H1 (cell line): ENCODE measurements at regions not wholly inside any gene's neighbourhood (a gene's known extent, or its start where the extent isn't known, plus 50 kb on each side); places are given as distances from the start of the nearest gene placed in this dataset.

Source experiments
- POLR2A ChIP-seq, 2 experiments: IDR thresholded peaks; 1 replicate in 1 of 2; 2 replicates in 1 of 2; pipeline ENCODE4 v1.6.1; 2011; ENCODE audit warnings: low read depth in 2 of 2, low read length in 2 of 2, mild to moderate bottlenecking in 2 of 2; ENCODE audit errors: control extremely low read depth in 1 of 2
- RFX5 ChIP-seq: IDR thresholded peaks from 2 replicates; pipeline ENCODE4 v1.6.1; 2011; ENCODE audit warnings: low read depth, low read length, improper control_type of control experiment, borderline replicate concordance
- TF ChIP-seq, protein P1 (sequence below): fragments of 300-600 bp; sonication (generic); IDR thresholded peaks from 2 replicates; pipeline ENCODE4 v1.7.1; 2012; ENCODE audit warnings: low read length, moderate library complexity, mild to moderate bottlenecking, inconsistent platforms; ENCODE audit not compliant: insufficient replicate concordance

DNA sequence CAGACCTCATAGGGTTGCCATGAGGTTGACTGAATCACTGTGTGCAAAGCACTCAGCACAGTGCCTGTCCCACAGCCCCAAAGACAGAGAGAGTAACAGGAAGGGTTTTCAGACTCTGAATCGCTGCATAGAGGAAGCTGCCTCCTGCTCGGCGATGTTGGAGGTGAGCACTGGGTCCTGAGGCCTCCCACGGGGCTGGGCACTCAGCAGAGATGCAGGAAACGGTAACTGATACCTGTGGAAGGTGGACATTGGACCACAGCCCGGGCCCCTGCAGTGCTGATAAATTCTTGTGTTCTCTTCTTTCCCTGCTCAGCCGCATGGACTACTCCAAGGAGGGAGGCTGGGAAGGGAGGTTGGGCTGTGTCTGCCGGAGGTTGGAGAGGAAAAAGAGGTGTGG, 389.7 kb downstream of the PTPRU start (continued):
- TF ChIP-seq RFX5 (no peak), POLR2A (IDR thresholded peaks at IDR 0.05; ENCODE audit: control extremely low read depth in 1 of 2, low read depth in 2 of 2, low read length in 2 of 2) (no peak)
- TF ChIP-seq, protein P1, sequence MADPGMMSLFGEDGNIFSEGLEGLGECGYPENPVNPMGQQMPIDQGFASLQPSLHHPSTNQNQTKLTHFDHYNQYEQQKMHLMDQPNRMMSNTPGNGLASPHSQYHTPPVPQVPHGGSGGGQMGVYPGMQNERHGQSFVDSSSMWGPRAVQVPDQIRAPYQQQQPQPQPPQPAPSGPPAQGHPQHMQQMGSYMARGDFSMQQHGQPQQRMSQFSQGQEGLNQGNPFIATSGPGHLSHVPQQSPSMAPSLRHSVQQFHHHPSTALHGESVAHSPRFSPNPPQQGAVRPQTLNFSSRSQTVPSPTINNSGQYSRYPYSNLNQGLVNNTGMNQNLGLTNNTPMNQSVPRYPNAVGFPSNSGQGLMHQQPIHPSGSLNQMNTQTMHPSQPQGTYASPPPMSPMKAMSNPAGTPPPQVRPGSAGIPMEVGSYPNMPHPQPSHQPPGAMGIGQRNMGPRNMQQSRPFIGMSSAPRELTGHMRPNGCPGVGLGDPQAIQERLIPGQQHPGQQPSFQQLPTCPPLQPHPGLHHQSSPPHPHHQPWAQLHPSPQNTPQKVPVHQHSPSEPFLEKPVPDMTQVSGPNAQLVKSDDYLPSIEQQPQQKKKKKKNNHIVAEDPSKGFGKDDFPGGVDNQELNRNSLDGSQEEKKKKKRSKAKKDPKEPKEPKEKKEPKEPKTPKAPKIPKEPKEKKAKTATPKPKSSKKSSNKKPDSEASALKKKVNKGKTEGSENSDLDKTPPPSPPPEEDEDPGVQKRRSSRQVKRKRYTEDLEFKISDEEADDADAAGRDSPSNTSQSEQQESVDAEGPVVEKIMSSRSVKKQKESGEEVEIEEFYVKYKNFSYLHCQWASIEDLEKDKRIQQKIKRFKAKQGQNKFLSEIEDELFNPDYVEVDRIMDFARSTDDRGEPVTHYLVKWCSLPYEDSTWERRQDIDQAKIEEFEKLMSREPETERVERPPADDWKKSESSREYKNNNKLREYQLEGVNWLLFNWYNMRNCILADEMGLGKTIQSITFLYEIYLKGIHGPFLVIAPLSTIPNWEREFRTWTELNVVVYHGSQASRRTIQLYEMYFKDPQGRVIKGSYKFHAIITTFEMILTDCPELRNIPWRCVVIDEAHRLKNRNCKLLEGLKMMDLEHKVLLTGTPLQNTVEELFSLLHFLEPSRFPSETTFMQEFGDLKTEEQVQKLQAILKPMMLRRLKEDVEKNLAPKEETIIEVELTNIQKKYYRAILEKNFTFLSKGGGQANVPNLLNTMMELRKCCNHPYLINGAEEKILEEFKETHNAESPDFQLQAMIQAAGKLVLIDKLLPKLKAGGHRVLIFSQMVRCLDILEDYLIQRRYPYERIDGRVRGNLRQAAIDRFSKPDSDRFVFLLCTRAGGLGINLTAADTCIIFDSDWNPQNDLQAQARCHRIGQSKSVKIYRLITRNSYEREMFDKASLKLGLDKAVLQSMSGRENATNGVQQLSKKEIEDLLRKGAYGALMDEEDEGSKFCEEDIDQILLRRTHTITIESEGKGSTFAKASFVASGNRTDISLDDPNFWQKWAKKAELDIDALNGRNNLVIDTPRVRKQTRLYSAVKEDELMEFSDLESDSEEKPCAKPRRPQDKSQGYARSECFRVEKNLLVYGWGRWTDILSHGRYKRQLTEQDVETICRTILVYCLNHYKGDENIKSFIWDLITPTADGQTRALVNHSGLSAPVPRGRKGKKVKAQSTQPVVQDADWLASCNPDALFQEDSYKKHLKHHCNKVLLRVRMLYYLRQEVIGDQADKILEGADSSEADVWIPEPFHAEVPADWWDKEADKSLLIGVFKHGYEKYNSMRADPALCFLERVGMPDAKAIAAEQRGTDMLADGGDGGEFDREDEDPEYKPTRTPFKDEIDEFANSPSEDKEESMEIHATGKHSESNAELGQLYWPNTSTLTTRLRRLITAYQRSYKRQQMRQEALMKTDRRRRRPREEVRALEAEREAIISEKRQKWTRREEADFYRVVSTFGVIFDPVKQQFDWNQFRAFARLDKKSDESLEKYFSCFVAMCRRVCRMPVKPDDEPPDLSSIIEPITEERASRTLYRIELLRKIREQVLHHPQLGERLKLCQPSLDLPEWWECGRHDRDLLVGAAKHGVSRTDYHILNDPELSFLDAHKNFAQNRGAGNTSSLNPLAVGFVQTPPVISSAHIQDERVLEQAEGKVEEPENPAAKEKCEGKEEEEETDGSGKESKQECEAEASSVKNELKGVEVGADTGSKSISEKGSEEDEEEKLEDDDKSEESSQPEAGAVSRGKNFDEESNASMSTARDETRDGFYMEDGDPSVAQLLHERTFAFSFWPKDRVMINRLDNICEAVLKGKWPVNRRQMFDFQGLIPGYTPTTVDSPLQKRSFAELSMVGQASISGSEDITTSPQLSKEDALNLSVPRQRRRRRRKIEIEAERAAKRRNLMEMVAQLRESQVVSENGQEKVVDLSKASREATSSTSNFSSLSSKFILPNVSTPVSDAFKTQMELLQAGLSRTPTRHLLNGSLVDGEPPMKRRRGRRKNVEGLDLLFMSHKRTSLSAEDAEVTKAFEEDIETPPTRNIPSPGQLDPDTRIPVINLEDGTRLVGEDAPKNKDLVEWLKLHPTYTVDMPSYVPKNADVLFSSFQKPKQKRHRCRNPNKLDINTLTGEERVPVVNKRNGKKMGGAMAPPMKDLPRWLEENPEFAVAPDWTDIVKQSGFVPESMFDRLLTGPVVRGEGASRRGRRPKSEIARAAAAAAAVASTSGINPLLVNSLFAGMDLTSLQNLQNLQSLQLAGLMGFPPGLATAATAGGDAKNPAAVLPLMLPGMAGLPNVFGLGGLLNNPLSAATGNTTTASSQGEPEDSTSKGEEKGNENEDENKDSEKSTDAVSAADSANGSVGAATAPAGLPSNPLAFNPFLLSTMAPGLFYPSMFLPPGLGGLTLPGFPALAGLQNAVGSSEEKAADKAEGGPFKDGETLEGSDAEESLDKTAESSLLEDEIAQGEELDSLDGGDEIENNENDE = no peak
